GM15510 (cell line): ENCODE measurements at regions not wholly inside any gene's neighbourhood (a gene's known extent, or its start where the extent isn't known, plus 50 kb on each side); places are given as distances from the start of the nearest gene placed in this dataset.

Experiments
- POLR2A ChIP-seq: IDR thresholded peaks from 3 replicates; pipeline ENCODE4 v1.6.1; 2011; ENCODE audit warnings: borderline replicate concordance; ENCODE audit not compliant: insufficient read length; ENCODE audit errors: extremely low read depth

- no peak for TF ChIP-seq POLR2A
Observed at GRCh38 chr2:88829607-88830463, 138.4 kb downstream of the RPIA start.

GRCh38 chr2:88831071-88831791 is 139.8 kb downstream of the RPIA start:
- no peak for TF ChIP-seq POLR2A

GRCh38 chr2:88831792-88832248 is 140.3 kb downstream of the RPIA start:
- no peak for TF ChIP-seq POLR2A

GRCh38 chr2:88832311-88832991 is 141.0 kb downstream of the RPIA start:
- TF ChIP-seq POLR2A = no peak

GRCh38 chr2:88832992-88833389 is 141.5 kb downstream of the RPIA start:
- TF ChIP-seq POLR2A = no peak

- TF ChIP-seq POLR2A = no peak
Observed at GRCh38 chr2:88834376-88834775, 142.9 kb downstream of the RPIA start.

- no peak for TF ChIP-seq POLR2A
Observed at GRCh38 chr2:88834866-88835265, 143.4 kb downstream of the RPIA start.

GRCh38 chr2:88835726-88836125 is 144.3 kb downstream of the RPIA start:
- no peak for TF ChIP-seq POLR2A

GRCh38 chr2:88836351-88836750 is 144.9 kb downstream of the RPIA start:
- no peak for TF ChIP-seq POLR2A

GRCh38 chr2:88837511-88838160 is 146.2 kb downstream of the RPIA start:
- no peak for TF ChIP-seq POLR2A

GRCh38 chr2:88838165-88838635 is 146.7 kb downstream of the RPIA start:
- no peak for TF ChIP-seq POLR2A

GRCh38 chr2:88841224-88841929 is 149.9 kb downstream of the RPIA start:
- TF ChIP-seq POLR2A = no peak

- no peak for TF ChIP-seq POLR2A
Observed at GRCh38 chr2:88842656-88843460, 151.4 kb downstream of the RPIA start.
